BJ (cell line): ENCODE measurements at regions not wholly inside any gene's neighbourhood (a gene's known extent, or its start where the extent isn't known, plus 50 kb on each side); places are given as distances from the start of the nearest gene placed in this dataset.

Experiments
- CTCF ChIA-PET: fragments of 350-600 bp; formaldehyde crosslinking; extraction: SDS; loops from one replicate; lab custom pipeline; 2021; ENCODE audit warnings: antibody characterized with exemption, inconsistent platforms; lab: Yijun Ruan, JAX
- POLR2A ChIA-PET: fragments of 300-600 bp; sonication (Branson Sonifier 250); formaldehyde crosslinking; extraction: SDS; loops from one replicate; lab custom pipeline; 2021; ENCODE audit warnings: antibody characterized with exemption; lab: Charles Lee
- DNase-seq: peaks from one replicate; pipeline ENCODE4 v3.0.0-alpha.2; 2011; ENCODE audit warnings: low read depth
- H3K27me3 ChIP-seq: 2 replicates; pipeline ENCODE4 v1.6.0; 2011; ENCODE audit warnings: low read length; ENCODE audit not compliant: control insufficient read depth, insufficient read depth
- H3K36me3 ChIP-seq: 2 replicates; pipeline ENCODE4 v1.5.1; 2011; ENCODE audit warnings: low read length; ENCODE audit not compliant: control insufficient read depth, insufficient read depth
- H3K4me3 ChIP-seq: 2 replicates; pipeline ENCODE4 v1.5.1; 2011; ENCODE audit warnings: low read depth, mild to moderate bottlenecking, control low read depth, low read length
- CTCF ChIP-seq: IDR thresholded peaks from 2 replicates; pipeline ENCODE4 v1.5.1; 2011; ENCODE audit warnings: low read depth, mild to moderate bottlenecking, control low read depth, inconsistent platforms, low read length, moderate library complexity; ENCODE audit not compliant: insufficient read depth

DNA sequence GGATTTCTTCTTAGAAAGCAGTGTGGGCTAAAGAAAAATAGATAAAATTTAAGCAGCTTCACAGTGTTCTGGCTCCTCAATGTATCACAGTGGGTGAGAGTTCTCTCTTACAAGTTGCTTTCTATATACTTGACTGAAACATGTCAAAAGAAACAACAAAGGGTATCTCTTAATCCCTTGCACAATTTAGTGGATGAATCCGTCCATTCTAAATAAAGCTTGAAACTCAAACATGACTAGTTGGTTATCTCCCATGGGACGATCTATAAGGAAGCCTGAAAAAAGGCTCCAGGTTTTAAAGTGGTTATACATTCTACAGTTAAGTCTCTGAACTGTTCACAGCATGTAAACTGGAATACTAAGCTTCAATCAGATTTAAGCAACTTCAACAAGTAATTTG, 993.1 kb upstream of the CNTN5 start:
- no peak for DNase-seq
- ChIA-PET POLR2A (no interaction called here), CTCF (no interaction called here)
- H3K27me3 ChIP-seq, result no peaks in the 10 kb centered on the region
- TF ChIP-seq CTCF, result no peak
- H3K4me3 ChIP-seq, result no peak overlapping the region
- H3K36me3 ChIP-seq, result no peaks in the 10 kb centered on the region

DNA sequence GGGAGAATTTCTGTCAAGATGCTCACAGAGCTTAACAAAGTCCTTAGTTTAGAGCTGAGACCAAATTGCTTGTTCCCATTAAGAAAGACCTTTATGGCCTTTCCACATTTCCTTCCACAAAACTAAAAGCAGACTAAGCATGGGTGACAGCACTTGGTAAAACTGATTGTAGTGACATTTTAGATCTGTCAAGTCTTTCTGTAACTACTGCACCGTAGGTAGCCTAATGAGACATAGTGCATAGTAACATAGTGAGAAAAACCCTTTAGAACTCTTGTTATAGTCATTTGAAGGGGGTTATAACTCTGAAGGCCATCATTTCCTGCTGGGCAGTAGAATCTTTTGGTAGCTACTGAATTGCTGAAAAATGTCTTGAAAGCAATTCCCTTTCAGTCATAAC, 990.9 kb upstream of the CNTN5 start:
- H3K36me3 ChIP-seq, result no peaks in the 10 kb centered on the region
- ChIA-PET POLR2A (no interaction called here), CTCF (interaction anchor here (0.6 kb wide), 1 partner anchor 50 kb away, joined by 8 read pairs; no protein-coding TSS in a partner anchor)
- no peak for TF ChIP-seq CTCF
- no peak for DNase-seq
- H3K27me3 ChIP-seq, result no peaks in the 10 kb centered on the region
- H3K4me3 ChIP-seq, result no peak overlapping the region

GRCh38 chr11:98036810-98037209, 983.9 kb upstream of the CNTN5 start:
- CTCF ChIA-PET, result no interaction called here
- H3K27me3 ChIP-seq, result no peaks in the 10 kb centered on the region
- H3K36me3 ChIP-seq, result no peaks in the 10 kb centered on the region
- POLR2A ChIA-PET, result no interaction called here
- TF ChIP-seq CTCF, result no peak
- DNase-seq, result no peak
- H3K4me3 ChIP-seq, result no peak overlapping the region

GRCh38 chr11:98040061-98040808, 980.5 kb upstream of the CNTN5 start:
- ChIA-PET POLR2A (no interaction called here), CTCF (interaction anchor here (0.6 kb wide), 1 partner anchor 10 kb away, joined by 4 read pairs; no protein-coding TSS in a partner anchor)
- no peak for DNase-seq
- Histone ChIP-seq H3K4me3 (no peak overlapping the region), H3K27me3 (no peaks in the 10 kb centered on the region), H3K36me3 (no peaks in the 10 kb centered on the region)
- no peak for TF ChIP-seq CTCF

DNA sequence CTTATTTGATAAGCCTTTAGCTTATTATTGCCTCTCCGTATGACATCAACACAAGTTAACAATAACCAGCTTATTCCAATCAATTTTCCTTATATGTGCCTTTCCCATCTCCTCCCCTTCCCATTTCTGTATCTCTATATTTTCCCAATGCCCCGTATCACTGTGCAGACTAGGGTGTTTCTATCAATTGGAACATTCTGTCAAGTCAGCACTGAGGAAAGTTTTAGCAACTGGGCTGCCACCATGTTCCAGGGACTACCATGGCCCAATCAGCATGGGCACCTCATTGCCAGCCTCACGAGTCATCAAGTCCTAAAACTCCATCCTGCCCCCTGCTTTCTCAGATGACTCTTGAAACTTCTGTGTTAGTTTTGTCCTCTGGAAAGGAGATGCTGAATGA, 973.1 kb upstream of the CNTN5 start:
- POLR2A ChIA-PET, result no interaction called here
- Histone ChIP-seq H3K36me3 (no peaks in the 10 kb centered on the region), H3K27me3 (no peaks in the 10 kb centered on the region), H3K4me3 (no peak overlapping the region)
- no peak for DNase-seq
- CTCF ChIA-PET, result interaction anchor here (0.6 kb wide), 1 partner anchor 358 kb away, joined by 3 read pairs; no protein-coding TSS in a partner anchor
- TF ChIP-seq CTCF, result no peak
